NCI-H2029 treated with DMSO at 0.1 percent for 48 hours (cell line): ENCODE measurements at regions not wholly inside any gene's neighbourhood (a gene's known extent, or its start where the extent isn't known, plus 50 kb on each side); places are given as distances from the start of the nearest gene placed in this dataset.
"Not testable (repeated sequence)": the region's sequence is repeated elsewhere in the genome, so short reads cannot be mapped to it uniquely, and the experiment has no call there.

ENCODE experiments used
- DNase-seq: peaks from one replicate; lab custom pipeline; 2025; lab: John Stamatoyannopoulos, UW

GRCh38 chr7:15143936-15144335 is 241.4 kb upstream of the DGKB start:
- DNase-seq = no peak

- DNase-seq = no peak
Observed at GRCh38 chr7:15143121-15143520, 240.6 kb upstream of the DGKB start.

GRCh38 chr7:15140431-15140830 is 237.9 kb upstream of the DGKB start:
- DNase-seq = no peak

DNA sequence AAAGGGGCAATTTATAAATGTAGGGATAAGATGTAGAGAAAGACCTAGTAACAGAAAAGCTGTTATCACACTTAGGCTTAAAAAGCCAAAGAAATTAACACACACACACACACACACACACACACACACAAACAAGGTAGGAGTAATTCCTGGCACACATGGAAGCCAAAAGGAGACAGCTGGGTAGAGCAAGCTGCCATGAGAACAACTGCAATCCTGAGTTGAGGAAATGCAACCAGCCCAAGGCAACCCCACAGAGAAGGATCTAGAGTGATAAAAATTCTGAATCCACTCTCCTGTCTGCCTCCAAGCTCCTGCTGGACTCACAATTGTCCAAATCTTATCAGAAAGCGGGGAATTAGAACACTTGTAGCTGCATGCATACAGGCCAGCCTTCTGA is 229.1 kb upstream of the DGKB start:
- DNase-seq = no peak

DNA sequence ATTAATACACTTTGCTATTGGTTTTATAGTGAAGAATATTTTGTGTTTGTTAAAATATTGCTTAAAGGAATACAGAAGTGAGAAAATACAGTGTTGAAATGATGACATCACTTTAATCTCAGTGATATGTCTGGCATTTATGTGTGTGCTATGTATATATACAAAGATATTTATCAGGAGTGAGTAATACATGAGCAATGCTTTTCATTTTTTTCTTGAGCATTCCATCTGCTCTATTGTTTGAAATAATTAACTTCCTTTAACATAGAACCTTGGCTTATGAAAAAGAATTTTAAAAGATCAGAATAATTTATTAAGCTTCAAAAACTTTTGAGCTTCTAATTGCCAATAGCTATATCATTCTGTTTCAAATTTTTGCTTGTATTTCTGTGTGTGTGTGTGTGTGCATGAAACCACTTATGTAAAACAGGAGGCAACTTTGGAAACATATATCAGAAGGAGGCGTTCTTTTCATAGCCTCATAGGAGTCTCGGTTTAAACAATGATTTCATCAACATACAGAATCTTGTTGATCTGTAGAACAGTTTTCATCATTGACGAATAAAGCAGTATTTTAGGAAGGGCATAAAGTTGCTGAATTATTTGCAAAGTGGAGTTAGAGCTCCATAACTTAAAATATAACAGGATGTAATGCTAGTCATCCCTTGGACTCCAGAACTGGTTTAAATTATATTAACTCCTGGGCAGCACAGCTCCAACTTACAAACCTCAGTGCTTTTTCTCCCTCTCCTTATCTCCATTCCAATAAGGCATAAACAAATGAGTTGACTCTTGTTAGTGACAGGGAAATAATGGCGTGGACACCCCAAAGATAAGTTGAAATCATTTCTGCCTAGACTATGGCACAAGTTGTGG is 228.4 kb upstream of the DGKB start:
- no peak for DNase-seq

- DNase-seq = peak; percentile 84
Observed at GRCh38 chr7:15128716-15129115, 226.2 kb upstream of the DGKB start.

- DNase-seq = not testable (repeated sequence)
Observed at GRCh38 chr7:15126653-15127052, 224.1 kb upstream of the DGKB start.

- DNase-seq = no peak
Observed at GRCh38 chr7:15123901-15124300, 221.3 kb upstream of the DGKB start.

DNA sequence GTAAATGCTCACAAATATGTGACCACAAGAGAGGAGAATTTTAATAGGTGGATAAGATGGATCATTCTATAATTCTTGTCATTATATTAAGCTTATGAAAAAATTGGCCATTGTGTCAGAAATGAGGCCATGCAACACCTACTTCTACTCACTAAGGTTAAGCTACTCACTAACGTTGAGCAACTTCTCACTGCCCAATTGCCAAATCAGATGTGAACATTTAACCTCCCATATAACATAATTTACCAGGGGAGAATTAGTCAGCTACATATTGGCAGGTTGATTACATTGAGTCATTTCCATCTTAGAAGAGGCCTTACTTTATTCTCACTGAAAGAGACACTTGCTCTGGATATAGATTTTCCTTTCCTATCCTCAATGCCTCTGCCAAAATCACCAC is 211.2 kb upstream of the DGKB start:
- DNase-seq = no peak

GRCh38 chr7:15105711-15106110 is 203.2 kb upstream of the DGKB start:
- DNase-seq = no peak

DNA sequence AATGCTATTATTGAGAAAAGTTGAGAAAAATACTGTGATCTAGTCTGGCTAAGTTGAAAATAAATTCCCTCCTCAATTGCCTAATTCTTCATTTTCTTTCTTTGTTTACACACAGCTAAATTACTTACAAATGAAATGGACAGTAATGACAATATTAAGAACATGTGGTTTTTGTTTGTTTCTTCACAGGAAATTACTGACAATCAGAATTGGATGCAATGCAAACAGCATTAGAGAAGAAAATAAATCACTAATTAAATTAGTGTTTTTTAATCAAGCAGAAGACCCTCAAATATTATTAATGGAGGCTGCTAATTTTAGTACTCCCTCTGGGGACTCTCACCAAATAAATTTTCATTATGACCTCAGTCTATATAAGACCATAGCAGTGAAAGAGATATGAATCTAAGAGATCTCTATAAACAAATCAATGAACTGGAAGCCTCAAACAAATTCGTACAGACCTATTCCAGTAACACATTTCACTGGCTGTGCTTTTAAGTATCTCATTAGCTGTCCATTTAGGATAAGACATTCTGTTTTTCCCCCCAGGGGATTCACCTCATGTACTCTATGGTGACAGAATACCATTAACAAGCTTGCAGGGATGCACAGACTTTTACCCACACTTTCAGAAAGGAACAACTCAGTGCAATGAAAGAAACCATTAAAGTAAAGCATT is 202.0 kb upstream of the DGKB start:
- no peak for DNase-seq

- DNase-seq = no peak
Observed at GRCh38 chr7:15099074-15099473, 196.5 kb upstream of the DGKB start.

DNA sequence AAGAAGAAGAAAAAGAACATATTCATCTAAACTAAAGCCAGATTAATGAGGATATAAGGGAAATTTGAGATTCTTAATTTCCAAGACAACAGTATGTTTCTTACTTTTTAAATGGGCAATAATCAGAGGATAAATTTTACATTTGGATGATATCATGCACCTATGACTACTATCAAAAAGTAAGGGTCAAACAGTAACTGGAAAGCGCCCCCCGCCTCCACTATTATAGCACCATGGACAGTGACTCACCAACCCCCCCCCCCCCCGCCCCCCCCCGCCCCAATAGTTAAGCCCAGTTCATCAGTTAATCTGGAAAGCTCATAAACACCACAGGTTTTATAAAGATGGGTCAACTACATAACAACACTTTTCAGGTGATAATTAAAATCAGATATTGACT is 194.3 kb upstream of the DGKB start:
- DNase-seq = no peak

- no peak for DNase-seq
Observed at GRCh38 chr7:15094989-15095388, 192.4 kb upstream of the DGKB start.

GRCh38 chr7:15087771-15088170 is 185.2 kb upstream of the DGKB start:
- DNase-seq = no peak

DNA sequence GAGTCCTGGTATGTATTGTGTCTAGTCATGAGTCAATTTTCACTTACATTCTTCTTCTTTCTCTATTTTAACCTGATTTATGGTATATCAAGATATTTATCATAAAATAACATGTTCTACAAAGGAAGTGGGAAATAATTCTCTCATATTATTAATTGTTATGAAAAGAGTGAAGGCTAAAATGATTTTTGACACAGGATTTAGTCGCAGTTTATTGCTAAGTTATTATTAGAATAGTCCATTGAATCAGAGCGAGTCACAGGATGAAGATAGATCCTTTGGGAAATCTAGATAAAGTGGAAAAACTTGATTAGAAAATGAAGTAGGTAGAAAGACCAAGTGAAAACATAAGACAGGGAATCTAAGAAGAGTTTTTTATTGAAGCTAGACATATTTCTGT is 184.3 kb upstream of the DGKB start:
- DNase-seq = no peak

DNA sequence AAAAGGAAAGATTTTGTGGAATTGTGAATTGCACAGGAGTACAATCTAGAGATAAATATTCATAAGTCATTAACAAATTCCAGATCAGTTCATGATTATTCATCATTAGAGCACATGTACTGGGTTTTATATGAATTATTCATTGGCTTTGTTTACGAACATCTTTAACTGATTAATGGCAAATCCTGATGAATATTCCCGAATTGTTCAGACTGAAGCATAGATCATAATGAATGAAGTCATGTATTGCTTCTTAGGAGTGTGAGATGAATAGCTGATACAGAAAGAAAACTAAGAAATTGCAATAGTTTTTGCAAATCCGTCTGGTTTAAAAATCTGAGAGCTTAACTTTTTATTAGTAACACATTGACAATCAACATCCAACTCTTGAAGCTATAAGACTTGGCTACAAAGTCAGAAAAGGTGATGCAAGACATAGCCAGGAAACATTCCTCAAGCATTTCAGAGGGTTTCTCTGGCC is 183.6 kb upstream of the DGKB start:
- DNase-seq = no peak

DNA sequence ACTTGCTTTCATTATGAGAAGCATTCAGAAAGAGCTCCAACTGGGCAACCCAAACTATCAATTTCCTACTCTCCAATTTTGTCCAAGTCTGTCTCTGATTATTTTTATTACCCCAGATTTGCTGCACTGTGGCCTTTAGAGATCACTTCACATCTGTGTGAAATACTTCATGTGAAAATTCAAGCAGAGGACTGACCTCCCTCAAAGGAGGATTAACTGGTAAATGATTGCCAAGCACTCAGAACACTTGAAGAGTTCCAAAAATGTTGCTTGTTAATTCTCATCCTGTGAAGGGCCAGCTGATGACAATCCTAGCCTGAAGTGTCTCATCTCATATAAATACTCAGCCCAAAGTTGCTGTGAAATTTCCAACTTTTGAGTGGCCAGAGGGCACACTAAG is 182.8 kb upstream of the DGKB start:
- DNase-seq = no peak

- DNase-seq = no peak
Observed at GRCh38 chr7:15084368-15084767, 181.8 kb upstream of the DGKB start.

DNA sequence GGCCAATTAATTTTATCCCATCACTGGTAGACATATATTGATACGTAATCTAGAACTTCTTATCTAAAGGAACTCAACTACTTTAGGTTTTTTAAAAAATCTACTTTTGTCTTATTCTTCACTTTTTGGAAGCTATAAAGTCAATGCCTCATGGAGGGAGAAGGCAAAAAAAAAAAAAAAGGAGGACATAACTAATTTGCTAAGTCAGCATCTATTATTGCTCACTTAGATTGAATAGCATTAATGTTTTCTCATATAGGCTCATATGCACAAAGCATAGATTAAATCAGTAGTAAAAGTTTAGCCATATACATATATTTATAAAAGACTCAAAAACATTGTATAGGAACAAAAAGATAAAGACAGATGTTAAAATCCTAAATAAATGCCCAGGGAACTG is 179.3 kb upstream of the DGKB start:
- DNase-seq = no peak

GRCh38 chr7:15073301-15073700 is 170.8 kb upstream of the DGKB start:
- DNase-seq = no peak

- no peak for DNase-seq
Observed at GRCh38 chr7:15068324-15068723, 165.8 kb upstream of the DGKB start.

DNA sequence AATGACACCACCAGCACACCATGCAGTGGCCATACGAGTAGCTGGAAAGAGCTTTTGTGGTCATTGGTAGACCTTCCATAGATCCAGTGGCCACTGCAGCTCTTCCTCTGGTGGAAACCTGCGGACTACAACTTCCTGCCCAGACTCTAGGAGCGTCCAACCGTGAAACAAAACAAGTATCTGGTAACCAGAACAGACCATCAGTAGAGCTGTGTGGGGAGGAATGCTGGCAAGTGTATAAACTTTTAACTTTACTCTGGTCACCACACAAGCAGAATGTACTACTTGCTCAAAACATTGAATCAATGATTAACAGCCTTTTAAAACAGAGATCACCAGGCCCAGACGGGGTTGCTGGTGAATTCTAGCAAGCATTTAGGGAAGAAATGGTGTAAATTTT is 154.7 kb upstream of the DGKB start:
- no peak for DNase-seq
